Stimulated activated CD4-positive, alpha-beta T cell treated with anti-CD3 and anti-CD28 coated beads, Interleukin-1b, Interleukin-23, amount 100 ng/mL, for 4 hours (primary cell): ENCODE measurements at regions not wholly inside any gene's neighbourhood (a gene's known extent, or its start where the extent isn't known, plus 50 kb on each side); places are given as distances from the start of the nearest gene placed in this dataset.
"Not testable (repeated sequence)": the region's sequence is repeated elsewhere in the genome, so short reads cannot be mapped to it uniquely, and the experiment has no call there.

Source experiments
- DNase-seq, 2 donors: peaks; one replicate each; pipeline ENCODE4 v3.0.0-alpha.2; 2020; ENCODE audit warnings: low read depth in 2 of 2

GRCh38 chr9:90201766-90202165, 440.9 kb downstream of the DIRAS2 start:
- DNase-seq = no peak

GRCh38 chr9:90204128-90204831, 438.3 kb downstream of the DIRAS2 start:
- DNase-seq = no peak

- not testable (repeated sequence) for DNase-seq
Observed at GRCh38 chr9:90213045-90213444, 429.6 kb downstream of the DIRAS2 start.

- DNase-seq = peak in 1 of 2 donors; percentile 20
Observed at GRCh38 chr9:90219548-90220118, 423.0 kb downstream of the DIRAS2 start.

GRCh38 chr9:90221899-90222298, 420.7 kb downstream of the DIRAS2 start:
- not testable (repeated sequence) for DNase-seq

- DNase-seq = peak; percentile 30 to 40
Observed at GRCh38 chr9:90226839-90227338, 415.7 kb downstream of the DIRAS2 start.

- DNase-seq = not testable (repeated sequence)
Observed at GRCh38 chr9:90233081-90233480, 409.5 kb downstream of the DIRAS2 start.

GRCh38 chr9:90240541-90240940, 402.1 kb downstream of the DIRAS2 start:
- DNase-seq = no peak

- no peak for DNase-seq
Observed at GRCh38 chr9:90245661-90246060, 397.0 kb downstream of the DIRAS2 start.

- DNase-seq = no peak
Observed at GRCh38 chr9:90249094-90249493, 393.5 kb downstream of the DIRAS2 start.

GRCh38 chr9:90251316-90251715, 391.3 kb downstream of the DIRAS2 start:
- no peak for DNase-seq

- no peak for DNase-seq
Observed at GRCh38 chr9:90256345-90256744, 386.3 kb downstream of the DIRAS2 start.

GRCh38 chr9:90259311-90260246, 383.0 kb downstream of the DIRAS2 start:
- no peak for DNase-seq

GRCh38 chr9:90261698-90262097, 380.9 kb downstream of the DIRAS2 start:
- DNase-seq = no peak

GRCh38 chr9:90268613-90269012, 374.0 kb downstream of the DIRAS2 start:
- no peak for DNase-seq

GRCh38 chr9:90271707-90272106, 370.9 kb downstream of the DIRAS2 start:
- DNase-seq = no peak

- no peak for DNase-seq
Observed at GRCh38 chr9:90274725-90275124, 367.9 kb downstream of the DIRAS2 start.

- no peak for DNase-seq
Observed at GRCh38 chr9:90285946-90286345, 356.7 kb downstream of the DIRAS2 start.

- no peak for DNase-seq
Observed at GRCh38 chr9:90287567-90288274, 354.9 kb downstream of the DIRAS2 start.

GRCh38 chr9:90288275-90288639, 354.4 kb downstream of the DIRAS2 start:
- DNase-seq = no peak

GRCh38 chr9:90290716-90291485, 351.7 kb downstream of the DIRAS2 start:
- DNase-seq = no peak
